Spleen (tissue), 7 donors: ENCODE measurements at regions not wholly inside any gene's neighbourhood (a gene's known extent, or its start where the extent isn't known, plus 50 kb on each side); places are given as distances from the start of the nearest gene placed in this dataset.

Experiments
- POLR2A ChIP-seq, 3 donors: fragments of 450-650 bp; IDR thresholded peaks; one replicate each; pipeline ENCODE4 v1.5.1; 2017; ENCODE audit warnings: antibody characterized with exemption in 3 of 3, mild to moderate bottlenecking in 1 of 3
- POLR2AphosphoS5 ChIP-seq, 3 donors: sonication (generic); formaldehyde crosslinking; IDR thresholded peaks; one replicate each; pipeline ENCODE4 v1.5.1; 2017; ENCODE audit warnings: antibody characterized with exemption in 3 of 3
- TF ChIP-seq, protein P1 (sequence below), 11 experiments: fragments of 200-600 bp in 7 of 11; fragments of 450-650 bp in 4 of 11; sonication (generic) in 4 of 11; IDR thresholded peaks in 8 of 11; conservative IDR thresholded peaks in 3 of 11; 1 replicate in 7 of 11; 2 replicates in 4 of 11; pipeline versions ENCODE4 v1.4.0 to v1.8.0; 2016 to 2021; ENCODE audit warnings: antibody characterized with exemption in 11 of 11, inconsistent platforms in 4 of 11, mild to moderate bottlenecking in 1 of 11
- donor health status: DM: no; HTN: no; CAD: no; lungs with moderate emphysema.
- donor health status: DM: no; HTN: no; CAD: no.
- donor health status: DM: no; HTN: no; CAD: no.

DNA sequence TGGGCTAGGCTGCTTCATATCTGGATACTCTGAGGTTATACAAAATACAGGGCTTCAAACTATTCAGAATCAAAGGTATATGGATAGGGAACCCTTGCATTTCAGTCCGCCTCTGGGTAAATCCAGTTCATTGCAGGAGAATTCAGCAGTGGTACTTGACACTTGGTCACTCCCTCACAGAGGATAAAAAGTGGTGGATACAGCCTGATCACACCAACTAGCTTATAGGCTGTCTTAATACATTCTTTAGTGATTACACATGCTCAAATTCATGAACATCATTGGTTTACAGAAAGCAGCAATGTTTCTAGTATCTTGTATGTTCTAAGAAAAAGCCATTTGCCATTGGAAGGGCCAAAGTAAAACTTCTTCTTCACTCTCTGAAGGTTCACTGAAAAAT, 104.8 kb upstream of the PDE5A start:
- TF ChIP-seq POLR2A (IDR thresholded peaks at IDR 0.05) = no peak
- TF ChIP-seq, protein P1, sequence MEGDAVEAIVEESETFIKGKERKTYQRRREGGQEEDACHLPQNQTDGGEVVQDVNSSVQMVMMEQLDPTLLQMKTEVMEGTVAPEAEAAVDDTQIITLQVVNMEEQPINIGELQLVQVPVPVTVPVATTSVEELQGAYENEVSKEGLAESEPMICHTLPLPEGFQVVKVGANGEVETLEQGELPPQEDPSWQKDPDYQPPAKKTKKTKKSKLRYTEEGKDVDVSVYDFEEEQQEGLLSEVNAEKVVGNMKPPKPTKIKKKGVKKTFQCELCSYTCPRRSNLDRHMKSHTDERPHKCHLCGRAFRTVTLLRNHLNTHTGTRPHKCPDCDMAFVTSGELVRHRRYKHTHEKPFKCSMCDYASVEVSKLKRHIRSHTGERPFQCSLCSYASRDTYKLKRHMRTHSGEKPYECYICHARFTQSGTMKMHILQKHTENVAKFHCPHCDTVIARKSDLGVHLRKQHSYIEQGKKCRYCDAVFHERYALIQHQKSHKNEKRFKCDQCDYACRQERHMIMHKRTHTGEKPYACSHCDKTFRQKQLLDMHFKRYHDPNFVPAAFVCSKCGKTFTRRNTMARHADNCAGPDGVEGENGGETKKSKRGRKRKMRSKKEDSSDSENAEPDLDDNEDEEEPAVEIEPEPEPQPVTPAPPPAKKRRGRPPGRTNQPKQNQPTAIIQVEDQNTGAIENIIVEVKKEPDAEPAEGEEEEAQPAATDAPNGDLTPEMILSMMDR (IDR thresholded peaks at IDR 0.05 in 8 of 11, conservative IDR thresholded peaks at IDR 0.05 in 3 of 11) = no peak
- no peak for TF ChIP-seq POLR2AphosphoS5 (IDR thresholded peaks at IDR 0.05)
